Activated naive CD4-positive, alpha-beta T cell treated with Interleukin-2 at 50 U/mL for 16 hours (primary cell): ENCODE measurements at regions not wholly inside any gene's neighbourhood (a gene's known extent, or its start where the extent isn't known, plus 50 kb on each side); places are given as distances from the start of the nearest gene placed in this dataset.

Source experiments
- DNase-seq: peaks from one replicate; pipeline ENCODE4 v3.0.0-alpha.2; 2020

DNA sequence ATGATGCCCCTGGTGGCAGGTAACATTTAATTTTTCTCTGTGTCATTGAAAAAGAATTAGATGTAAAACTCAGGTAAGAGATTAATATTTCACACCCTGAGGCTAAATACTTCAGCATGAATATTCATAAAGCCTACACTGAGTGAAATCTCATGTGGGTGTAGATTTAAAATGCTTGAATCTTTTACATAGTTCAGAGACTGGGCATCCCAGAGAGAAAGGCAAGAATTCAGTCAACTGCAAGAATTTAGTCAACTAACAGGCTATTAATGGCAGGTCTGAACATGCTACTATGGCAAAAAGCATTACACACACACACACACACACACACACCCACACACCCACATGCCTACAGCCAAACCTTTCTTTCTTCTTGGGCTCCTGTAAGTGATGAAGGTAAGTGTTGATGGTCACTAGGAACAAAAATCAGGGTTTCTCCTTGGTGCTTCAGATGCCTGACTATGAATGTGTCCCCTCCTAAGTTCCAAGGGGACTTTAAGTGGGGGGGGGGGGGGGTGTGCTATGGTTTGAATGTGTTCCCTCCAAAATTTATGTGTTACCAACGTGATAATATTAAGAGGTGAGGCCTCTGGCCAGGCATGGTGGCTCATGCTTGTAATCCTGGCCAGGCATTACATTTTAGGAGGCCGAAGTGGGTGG is 63.7 kb upstream of the PSMD7 start:
- DNase-seq = no peak

- DNase-seq = no peak
Observed at GRCh38 chr16:74230126-74230525, 66.5 kb upstream of the PSMD7 start.

- no peak for DNase-seq
Observed at GRCh38 chr16:74226338-74226954, 70.2 kb upstream of the PSMD7 start.

- no peak for DNase-seq
Observed at GRCh38 chr16:74224828-74225612, 71.6 kb upstream of the PSMD7 start.

DNA sequence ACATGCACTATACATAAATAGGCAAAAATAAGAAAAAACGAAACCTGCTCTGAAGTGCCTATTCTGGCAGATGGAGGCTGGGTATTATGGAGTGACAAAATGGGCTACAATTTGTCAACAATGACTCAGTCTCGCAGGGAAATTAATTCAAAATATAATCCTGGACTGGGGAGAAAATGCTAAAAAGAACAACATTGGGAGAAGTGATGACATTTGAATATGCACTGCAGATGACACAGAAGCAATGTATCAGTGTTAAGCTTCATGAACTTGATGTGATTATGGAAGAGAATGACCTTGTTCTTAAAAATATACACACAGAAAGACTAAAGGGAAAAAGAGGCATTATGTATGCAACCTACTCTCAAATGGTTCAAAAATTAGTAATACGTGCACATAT is 74.8 kb upstream of the PSMD7 start:
- DNase-seq = no peak

DNA sequence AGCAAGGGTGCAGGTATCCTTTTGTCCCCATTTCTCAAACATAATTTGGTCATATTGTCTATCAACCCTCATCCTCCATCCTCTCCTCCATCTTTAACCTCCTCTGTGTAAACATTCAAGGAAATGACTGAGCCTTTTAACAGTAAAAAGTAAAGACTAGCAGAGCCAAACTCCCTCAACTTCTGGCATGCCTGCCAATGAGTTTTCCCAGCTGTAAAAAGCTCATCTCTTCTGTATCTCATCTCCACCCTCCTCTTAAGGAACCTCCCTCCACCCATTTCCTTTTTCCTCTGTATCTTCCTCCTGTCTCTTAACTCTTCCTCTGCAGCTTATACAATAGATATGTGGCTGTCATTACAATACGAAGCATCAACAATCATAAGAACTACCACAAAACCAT is 76.9 kb upstream of the PSMD7 start:
- DNase-seq = no peak

DNA sequence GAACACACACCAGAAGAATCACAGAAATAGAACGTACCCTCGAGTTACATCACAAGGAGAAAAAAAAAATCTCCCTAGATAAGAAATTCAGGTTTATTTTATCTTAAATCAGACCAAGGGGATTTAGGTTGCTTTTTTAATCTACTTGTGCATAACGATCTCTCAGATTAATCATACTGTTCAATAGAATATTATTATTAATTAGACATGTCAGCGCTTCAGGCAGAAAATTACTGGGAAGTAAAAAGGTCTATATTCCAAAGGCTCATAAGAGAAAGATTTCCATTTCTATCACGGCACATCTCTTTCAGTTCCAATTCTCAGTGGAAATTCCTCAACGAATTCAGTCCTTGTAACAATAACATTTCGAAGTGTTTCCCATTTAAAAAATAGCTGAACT is 77.7 kb upstream of the PSMD7 start:
- no peak for DNase-seq

- DNase-seq = no peak
Observed at GRCh38 chr16:74216319-74216718, 80.3 kb upstream of the PSMD7 start.

- DNase-seq = no peak
Observed at GRCh38 chr16:74215249-74215648, 81.4 kb upstream of the PSMD7 start.

DNA sequence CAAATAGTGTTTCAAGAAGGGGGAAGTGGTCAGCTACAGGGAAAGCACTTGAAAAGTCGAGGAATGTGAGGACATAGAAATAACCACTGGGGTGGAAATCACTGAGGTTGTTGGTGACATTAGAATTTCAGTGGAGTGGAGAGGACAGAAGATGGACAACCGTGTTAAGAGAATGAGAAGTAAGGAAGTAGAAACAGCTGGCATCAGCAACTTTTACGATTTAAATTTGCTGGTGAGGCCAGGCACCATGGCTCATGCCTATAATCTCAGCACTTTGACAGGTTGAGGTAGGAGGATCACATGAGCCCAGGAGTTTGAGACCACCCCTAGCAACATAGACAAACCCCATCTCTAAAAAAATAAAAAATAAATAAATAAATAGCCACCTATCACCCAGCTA is 83.2 kb upstream of the PSMD7 start:
- DNase-seq = no peak

DNA sequence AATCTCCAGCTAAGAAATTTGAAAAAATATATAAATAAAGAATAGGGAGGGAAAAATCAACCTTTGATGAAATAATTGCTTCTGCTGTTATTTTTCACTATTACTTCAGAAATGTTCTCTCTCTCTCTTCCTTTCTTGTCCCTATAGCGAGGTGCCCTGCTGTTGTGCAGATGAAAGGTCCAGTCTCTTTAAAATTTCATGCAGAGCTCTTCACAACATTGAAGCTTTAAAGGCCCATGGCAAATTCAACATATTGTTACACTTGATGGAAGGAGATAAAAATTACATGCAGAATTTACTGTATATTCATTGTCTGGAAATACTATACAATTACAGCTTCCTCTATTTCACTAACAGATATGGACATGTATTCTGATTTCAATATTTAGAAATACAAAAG is 86.4 kb upstream of the PSMD7 start:
- DNase-seq = no peak

DNA sequence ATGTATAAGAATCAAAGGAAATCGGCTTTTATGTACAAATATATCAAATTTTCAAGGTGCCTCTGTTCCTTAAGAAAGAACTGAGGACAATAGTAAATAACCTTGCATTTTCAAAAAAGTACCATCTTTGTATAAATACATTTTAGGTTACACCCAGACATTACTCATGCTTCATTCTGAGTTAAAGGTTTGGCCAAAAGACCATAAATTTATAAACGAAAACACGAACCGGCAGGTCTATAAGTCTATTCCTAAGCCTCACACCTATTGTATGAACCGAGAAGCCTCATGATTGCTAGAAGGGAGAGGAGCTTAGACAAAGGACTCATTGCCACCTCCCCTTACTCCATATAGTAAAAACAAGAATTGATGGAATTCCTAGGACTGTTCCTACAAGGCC is 94.6 kb upstream of the PSMD7 start:
- DNase-seq = no peak

- no peak for DNase-seq
Observed at GRCh38 chr16:74201576-74201975, 95.0 kb upstream of the PSMD7 start.

GRCh38 chr16:74200921-74201320 is 95.7 kb upstream of the PSMD7 start:
- no peak for DNase-seq

DNA sequence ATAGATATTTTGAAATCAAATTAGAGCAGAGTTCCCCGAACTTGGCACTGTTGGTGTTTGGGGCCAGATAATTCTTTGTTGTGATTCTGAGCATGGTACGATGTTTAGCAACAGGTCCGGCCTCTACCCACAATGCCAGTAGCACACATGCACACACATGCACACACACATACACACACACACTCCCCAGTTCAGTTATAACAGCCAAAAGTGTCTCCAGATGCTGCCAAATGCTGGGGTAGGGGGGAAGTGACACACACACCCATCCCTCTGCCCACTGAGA is 96.8 kb upstream of the PSMD7 start:
- no peak for DNase-seq

DNA sequence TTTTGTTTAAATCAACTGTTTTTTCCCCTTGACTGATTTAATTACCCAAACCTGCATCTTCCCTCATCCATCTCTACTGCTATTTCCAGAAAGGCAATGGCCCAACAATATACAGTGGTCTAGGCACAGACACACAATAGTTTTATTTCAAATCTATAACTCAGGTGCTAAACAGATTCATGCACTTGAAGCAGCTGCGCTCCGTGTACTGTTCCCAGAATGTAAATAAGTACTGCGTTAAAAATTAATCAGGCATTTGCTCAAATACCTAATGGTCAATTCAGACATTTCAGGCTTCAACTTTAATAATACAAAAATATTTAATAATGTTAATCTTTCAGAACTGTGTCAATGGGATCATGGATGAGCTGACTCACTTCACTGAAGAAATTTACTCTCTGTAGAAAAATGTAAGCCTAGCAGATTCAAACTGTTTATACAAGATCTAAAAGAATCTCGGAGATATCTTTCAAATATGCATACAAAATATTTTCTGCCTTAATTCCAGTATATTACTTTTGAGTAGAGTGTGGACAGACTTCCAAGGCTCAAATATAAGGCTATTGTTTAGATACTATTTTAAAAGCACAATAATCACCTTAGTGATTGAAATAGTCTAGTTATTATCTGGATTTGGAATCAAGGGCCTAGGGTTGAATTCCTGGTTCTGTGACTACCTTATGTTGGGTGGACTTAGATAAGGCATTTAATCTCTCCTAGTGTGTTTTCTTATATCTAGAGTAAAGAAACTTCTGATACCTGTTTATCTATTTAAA is 97.4 kb upstream of the PSMD7 start:
- no peak for DNase-seq

DNA sequence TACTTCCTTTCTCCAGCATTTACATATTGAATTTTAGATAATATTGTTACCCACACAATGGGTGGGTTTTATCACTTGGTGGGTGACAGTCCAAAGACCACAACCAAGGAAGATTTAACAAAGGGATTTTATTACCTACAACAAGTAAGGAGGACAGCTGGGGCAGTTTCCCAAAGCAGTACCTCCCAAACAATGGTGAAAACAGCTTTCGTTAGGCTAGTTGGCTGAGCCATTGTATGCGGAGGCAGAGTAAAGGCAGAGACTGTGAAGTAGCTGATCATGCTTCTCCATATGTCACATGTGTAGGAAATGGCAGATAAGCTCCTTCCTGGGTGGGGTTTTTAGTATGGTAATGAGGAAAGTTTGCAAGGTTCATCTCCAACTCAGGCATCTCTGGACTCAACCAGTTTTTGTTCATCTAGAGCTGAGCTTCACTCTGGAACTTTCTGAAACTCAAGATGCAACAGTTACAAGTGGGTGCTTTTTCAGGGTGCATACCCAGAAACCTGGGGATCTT is 104.3 kb upstream of the PSMD7 start:
- DNase-seq = no peak

DNA sequence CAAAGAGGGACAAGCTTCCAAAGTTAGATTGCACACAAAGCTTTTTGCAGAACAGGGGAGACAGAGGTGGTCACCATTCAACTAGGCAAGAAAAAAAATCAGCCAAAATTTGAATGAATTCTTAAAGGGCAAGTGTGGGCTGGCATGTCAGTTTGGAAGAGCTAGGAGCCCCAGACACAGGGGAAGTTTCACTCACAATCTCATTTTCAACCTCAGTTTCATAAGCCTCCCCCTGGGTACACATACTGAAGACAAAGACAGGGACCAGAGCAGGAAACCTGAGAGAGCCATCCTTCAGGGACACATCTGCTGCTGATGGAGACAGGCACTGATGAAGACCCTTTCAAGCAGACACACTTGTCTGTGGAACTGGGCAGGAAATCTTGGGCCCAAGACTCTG is 106.3 kb upstream of the PSMD7 start:
- no peak for DNase-seq

DNA sequence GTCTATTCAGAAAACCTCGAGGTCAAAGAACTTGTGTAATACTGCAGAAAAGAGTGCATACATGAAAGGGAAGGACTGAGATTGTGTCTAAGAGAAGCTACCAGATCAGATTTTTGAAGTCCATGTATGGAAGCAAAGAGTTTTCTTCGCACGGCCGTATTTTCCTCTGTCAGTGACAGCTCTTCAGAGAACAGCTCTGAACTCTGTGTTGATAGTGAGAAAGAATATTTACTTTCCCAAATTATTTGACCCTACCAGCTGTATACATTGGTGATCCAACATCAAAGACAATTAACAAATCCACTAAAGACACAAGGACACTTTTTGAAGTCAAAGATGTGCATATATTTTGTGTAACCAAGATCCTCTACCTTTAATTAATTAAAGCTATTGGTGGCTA is 107.8 kb upstream of the PSMD7 start:
- DNase-seq = no peak

- DNase-seq = no peak
Observed at GRCh38 chr16:74186561-74186971, 110.0 kb upstream of the PSMD7 start.

- DNase-seq = no peak
Observed at GRCh38 chr16:74184839-74185238, 111.8 kb upstream of the PSMD7 start.

- no peak for DNase-seq
Observed at GRCh38 chr16:74183601-74184360, 112.8 kb upstream of the PSMD7 start.
